ENCODE measurements at regions not wholly inside any gene's neighbourhood (a gene's known extent, or its start where the extent isn't known, plus 50 kb on each side); places are given as distances from the start of the nearest gene placed in this dataset.
"Not testable (repeated sequence)": the region's sequence is repeated elsewhere in the genome, so short reads cannot be mapped to it uniquely, and the experiment has no call there.

GRCh38 chr17:27365329-27365945 is 71.5 kb downstream of the WSB1 start:
- peak; percentile 73 for DNase-seq

GRCh38 chr17:27366437-27366836 is 72.5 kb downstream of the WSB1 start:
- DNase-seq = no peak

- DNase-seq = peak; percentile 69
Observed at GRCh38 chr17:27367121-27367981, 73.4 kb downstream of the WSB1 start.

DNA sequence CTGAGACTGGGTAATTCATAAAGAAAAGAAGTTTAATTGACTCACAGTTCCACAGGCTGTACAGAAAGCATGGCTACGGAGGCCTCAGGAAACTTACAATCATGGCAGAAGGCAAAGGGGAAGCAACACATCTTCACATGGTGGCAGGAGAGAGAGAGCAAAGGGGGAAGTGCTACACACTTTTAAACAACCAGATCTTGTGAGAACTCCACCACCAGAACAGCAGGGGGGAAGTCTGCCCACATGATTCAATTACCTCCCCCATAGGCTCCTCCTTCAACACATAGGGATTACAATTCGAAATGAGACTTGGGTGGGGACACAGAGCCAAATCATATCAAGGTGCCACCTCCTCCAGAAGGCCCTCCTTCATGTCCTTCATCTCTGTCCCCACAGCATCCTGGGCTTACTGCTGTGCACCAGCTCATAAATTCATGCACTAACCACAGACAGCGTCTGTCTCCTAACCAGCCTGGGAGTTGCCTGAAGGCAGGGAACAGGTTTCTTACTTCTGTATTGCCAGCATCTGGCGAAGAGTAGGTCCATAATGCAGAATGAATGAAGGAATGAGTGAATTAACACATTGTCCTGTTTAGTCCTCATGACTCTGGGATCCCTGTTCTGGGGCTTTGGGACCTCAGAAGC is 74.4 kb downstream of the WSB1 start:
- peak; percentile 49 for DNase-seq

- no peak for DNase-seq
Observed at GRCh38 chr17:27368980-27369379, 75.1 kb downstream of the WSB1 start.

GRCh38 chr17:27370776-27371175 is 76.9 kb downstream of the WSB1 start:
- DNase-seq = no peak

DNA sequence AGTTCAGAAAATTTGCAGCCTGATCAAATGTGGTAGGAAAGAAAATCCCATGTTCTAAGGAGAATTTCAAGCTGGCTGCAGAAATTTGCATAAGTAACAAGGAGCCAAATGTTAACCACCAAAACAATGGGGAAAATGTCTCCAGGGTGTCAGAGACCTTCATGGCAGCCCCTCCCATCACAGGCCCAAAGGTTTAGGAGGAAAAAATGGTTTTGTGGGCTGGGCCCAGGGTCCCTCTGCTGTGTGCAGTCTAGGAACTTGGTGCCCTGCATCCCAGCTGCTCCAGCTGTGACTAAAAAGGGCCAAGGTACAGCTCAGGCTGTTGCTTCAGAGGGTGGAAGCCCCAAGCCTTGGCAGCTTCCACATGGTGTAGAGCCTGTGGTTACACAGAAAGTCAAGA is 79.8 kb downstream of the WSB1 start:
- not testable (repeated sequence) for DNase-seq

GRCh38 chr17:27376637-27377547 is 79.4 kb upstream of the KSR1 start:
- no peak for DNase-seq

GRCh38 chr17:27378482-27379175 is 77.6 kb upstream of the KSR1 start:
- DNase-seq = no peak

DNA sequence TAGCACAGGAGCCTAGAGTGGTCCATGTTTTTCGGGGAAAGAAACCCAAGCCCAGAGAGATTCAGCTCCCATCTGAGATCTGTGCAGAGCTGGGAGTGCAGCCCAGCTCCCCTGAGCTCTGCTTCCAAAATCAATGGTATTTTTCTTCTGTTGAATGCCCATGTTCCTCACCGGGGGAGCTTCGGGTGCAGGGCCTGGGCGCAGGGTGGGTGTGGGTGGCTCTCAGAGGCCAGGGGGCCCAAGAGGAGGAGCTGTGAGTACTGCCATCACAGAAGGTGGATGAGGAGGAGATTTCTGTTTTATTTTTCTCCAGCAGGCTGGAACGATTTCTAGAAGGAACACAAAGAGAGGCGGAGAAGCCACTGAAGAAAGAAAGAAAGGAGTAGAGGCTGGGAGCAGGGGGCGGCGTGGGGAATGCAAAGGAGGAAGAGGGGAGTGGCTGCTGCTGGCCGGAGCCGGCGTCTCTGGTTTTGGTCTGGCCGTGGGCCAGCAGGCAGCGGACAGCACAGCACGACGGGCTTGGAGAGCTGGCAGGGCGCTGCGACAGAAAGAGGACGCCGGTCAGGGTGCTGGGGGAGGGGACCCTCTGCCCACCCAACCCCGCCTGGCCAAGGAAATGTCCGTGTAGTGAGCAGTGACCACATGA is 76.2 kb upstream of the KSR1 start:
- no peak for DNase-seq

GRCh38 chr17:27380551-27380950 is 75.7 kb upstream of the KSR1 start:
- DNase-seq = no peak

DNA sequence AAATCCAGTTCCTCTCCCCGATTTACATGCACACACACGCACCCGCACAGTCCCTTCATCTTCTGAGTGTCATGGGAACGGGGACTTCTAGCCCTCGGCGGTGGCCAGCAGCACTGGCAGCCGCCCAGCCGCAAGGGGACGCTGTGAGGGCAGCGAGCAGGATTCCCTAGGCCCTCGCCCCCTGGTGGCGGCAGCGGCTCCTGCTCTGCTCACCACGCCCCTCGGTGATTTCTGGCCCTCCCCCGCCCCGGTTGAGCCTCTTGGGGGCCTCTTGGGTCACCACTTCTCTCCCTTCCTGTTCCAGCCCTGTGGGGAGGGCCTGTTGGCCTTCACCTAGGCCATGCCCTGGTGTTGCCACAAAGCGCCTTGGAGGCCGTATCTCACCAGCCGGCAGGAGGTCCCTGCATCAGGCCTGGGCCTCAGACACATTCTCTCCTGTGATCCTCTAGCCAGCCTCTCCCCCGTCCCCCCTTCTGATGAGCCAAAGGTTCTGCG is 75.2 kb upstream of the KSR1 start:
- peak; percentile 85 for DNase-seq

DNA sequence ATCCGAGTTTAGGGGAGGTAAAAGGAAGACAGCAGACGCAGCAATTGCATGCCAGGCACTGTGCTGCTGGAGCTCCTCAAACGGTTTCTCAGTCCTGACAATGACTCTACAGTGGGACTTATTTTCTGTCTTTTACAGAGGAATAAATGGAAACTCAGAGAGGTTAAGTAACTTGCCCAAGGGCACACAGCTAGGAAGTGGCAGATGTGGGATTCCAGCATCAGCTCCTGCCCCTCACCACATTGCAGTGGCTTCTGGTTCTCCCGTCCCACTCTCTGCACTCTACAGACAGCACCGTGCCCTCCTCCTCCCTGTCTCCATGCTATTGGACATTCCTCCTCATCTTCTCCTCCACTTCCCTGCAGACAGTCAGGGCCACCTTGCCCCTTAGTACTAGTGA is 74.2 kb upstream of the KSR1 start:
- DNase-seq = no peak

DNA sequence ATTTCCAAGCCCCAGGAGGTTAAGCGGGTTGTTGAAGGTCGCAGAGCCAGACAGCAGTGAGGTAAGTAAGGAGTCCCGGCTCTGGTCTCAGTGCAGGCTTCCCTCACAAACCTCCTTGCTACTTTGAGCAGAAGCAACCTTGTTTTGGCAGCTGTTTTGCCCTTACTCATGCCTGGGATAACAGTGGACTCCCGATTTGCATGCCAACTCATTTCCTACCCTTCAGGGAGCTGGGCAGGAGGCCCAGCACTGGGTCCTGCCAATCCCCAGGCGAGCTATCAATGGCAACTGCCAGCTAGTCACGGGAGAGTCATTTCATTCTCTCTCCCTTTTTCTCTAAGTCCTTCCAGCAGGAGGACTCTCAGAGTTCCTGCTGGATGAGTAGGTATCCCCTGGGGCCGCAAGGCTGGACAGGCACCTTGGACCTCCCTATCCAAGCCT is 72.0 kb upstream of the KSR1 start:
- no peak for DNase-seq

DNA sequence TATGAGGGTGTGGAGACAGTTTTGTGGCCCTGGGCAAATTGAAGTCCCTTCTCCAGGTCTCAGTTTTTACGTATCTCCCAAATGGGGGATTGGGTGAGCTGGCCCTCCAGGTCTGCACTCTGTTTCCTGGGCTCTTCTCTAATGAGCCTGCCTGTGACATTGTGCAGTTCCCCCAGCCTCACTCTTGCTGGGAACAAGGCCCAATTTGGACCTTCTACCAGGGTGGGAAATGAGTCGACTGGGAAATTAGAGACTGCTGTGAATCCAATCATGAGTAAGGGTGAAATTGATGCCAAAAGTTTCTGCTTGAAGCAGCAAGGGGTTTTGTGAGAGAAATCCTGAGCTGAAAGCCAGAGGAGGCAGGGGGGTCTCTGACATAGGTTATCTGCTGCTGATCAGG is 71.5 kb upstream of the KSR1 start:
- DNase-seq = no peak

GRCh38 chr17:27385626-27386025 is 70.6 kb upstream of the KSR1 start:
- no peak for DNase-seq

DNA sequence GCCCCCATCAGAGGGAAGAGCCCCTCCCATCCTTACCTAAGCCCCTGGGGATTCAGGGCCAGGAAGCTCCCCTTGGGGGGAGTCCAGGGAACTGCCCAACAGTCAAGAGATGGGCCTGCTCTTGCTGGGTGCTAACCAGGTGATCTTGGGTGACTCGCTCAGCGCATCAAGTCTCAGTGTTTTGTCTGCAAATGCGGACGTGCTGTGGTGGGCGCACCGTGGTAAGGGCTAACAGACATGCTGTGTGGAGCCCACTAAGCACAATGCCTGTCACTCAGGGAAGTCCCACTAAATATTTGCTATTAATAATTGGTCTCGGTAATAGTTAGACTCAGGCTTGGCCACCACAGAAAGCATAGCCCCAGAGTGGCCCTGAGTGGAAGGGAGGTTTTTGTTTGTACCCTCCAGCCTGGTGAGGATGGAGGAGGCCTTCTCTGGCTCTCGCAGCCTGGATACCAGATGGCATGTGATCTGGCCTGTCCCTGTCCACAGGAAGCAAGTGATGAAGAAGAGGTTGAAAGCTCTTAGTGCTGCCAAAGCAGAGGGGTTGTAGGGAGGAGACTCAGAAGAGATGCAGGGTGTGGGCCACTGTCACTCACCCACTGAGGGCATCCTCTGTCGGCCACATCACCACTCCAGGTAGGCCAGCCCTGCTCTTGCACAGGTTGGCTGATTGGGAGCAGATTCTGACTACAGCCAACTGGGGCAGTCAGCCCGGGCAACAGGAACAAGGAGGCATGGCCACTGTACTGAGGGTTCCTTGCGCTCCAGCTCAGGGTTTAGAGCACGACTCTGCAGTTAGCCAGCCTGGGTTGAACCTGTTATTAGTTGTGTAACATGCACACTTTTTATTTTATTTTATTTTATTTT is 69.8 kb upstream of the KSR1 start:
- no peak for DNase-seq

- DNase-seq = no peak
Observed at GRCh38 chr17:27389542-27390140, 66.6 kb upstream of the KSR1 start.

GRCh38 chr17:27390540-27390939 is 65.7 kb upstream of the KSR1 start:
- no peak for DNase-seq

GRCh38 chr17:27391427-27391826 is 64.8 kb upstream of the KSR1 start:
- no peak for DNase-seq
